NCI-H2107 treated with DMSO at 0.1 percent for 48 hours (cell line): ENCODE measurements at regions not wholly inside any gene's neighbourhood (a gene's known extent, or its start where the extent isn't known, plus 50 kb on each side); places are given as distances from the start of the nearest gene placed in this dataset.
"Not testable (repeated sequence)": the region's sequence is repeated elsewhere in the genome, so short reads cannot be mapped to it uniquely, and the experiment has no call there.

Experiments used
- DNase-seq: peaks from one replicate; lab custom pipeline; 2025; ENCODE audit not compliant: unreplicated experiment; lab: John Stamatoyannopoulos, UW

- not testable (repeated sequence) for DNase-seq
Observed at GRCh38 chr6:75031102-75031501, 174.8 kb downstream of the COL12A1 start.

GRCh38 chr6:75029333-75029732 is 176.5 kb downstream of the COL12A1 start:
- DNase-seq: no peak

GRCh38 chr6:75025371-75025770 is 180.5 kb downstream of the COL12A1 start:
- no peak for DNase-seq

- DNase-seq: no peak
Observed at GRCh38 chr6:75024828-75025227, 181.0 kb downstream of the COL12A1 start.

- no peak for DNase-seq
Observed at GRCh38 chr6:75023634-75024033, 182.2 kb downstream of the COL12A1 start.

GRCh38 chr6:75020971-75021370 is 184.9 kb downstream of the COL12A1 start:
- DNase-seq: no peak

- no peak for DNase-seq
Observed at GRCh38 chr6:75020376-75020775, 185.5 kb downstream of the COL12A1 start.

GRCh38 chr6:75012018-75012417 is 193.8 kb downstream of the COL12A1 start:
- no peak for DNase-seq

GRCh38 chr6:75003984-75004383 is 201.9 kb downstream of the COL12A1 start:
- not testable (repeated sequence) for DNase-seq

- DNase-seq: no peak
Observed at GRCh38 chr6:74997646-74998045, 208.2 kb downstream of the COL12A1 start.

GRCh38 chr6:74993136-74993535 is 212.7 kb downstream of the COL12A1 start:
- DNase-seq: no peak

- no peak for DNase-seq
Observed at GRCh38 chr6:74991573-74992332, 214.1 kb downstream of the COL12A1 start.

- no peak for DNase-seq
Observed at GRCh38 chr6:74979065-74979766, 226.6 kb downstream of the COL12A1 start.

GRCh38 chr6:74976701-74977100 is 229.2 kb downstream of the COL12A1 start:
- no peak for DNase-seq

GRCh38 chr6:74976026-74976425 is 229.8 kb downstream of the COL12A1 start:
- DNase-seq: no peak

- no peak for DNase-seq
Observed at GRCh38 chr6:74973591-74973990, 232.3 kb downstream of the COL12A1 start.

GRCh38 chr6:74971633-74972032 is 234.2 kb downstream of the COL12A1 start:
- no peak for DNase-seq

GRCh38 chr6:74969591-74970267 is 236.1 kb downstream of the COL12A1 start:
- DNase-seq: no peak

GRCh38 chr6:74967821-74968220 is 238.0 kb downstream of the COL12A1 start:
- no peak for DNase-seq

- no peak for DNase-seq
Observed at GRCh38 chr6:74966712-74967111, 239.1 kb downstream of the COL12A1 start.

- DNase-seq: no peak
Observed at GRCh38 chr6:74964871-74965441, 240.9 kb downstream of the COL12A1 start.
